AG09319 (cell line): ENCODE measurements at regions not wholly inside any gene's neighbourhood (a gene's known extent, or its start where the extent isn't known, plus 50 kb on each side); places are given as distances from the start of the nearest gene placed in this dataset.

ENCODE experiments used
- DNase-seq: peaks from one replicate; pipeline ENCODE4 v3.0.0-alpha.2; 2010; ENCODE audit warnings: low read depth; ENCODE audit errors: extremely low read depth
- TF ChIP-seq, protein P1 (sequence below): IDR thresholded peaks from 2 replicates; pipeline ENCODE4 v1.5.1; 2011; ENCODE audit warnings: low read depth, mild to moderate bottlenecking, inconsistent platforms, low read length, moderate library complexity

DNA sequence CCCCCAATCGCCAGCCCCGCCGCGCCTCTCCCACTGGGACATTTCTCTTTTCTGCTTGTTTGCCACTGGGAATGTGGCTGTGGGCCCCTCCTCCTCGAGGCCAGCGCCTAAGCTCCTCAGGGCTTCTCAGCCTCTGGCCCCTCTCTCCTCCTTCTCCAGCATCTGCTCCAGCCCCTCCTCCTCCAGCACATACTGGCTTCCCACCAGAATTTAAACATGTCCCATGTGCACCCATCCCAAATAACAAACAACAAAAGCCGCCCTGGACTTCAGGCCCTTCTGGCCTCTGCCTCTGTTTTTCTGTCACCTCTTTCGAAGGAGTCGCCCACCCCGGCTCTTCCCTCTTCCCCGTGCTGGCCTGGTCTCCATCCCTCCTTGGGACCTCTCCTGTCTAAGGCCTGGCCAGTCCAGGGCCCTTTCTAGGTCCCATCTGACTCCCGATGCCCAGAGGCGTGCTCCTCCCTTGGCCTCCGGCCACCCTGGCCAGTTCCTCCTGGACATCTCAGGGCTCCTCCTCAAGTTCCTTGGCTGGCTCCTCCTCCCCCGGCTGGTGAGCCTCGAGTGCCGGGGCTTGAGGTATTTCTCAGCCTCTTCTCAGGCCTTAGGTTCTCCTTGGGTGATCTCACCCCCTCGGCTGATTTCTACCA is 94.6 kb upstream of the SLC6A6 start:
- TF ChIP-seq, protein P1, sequence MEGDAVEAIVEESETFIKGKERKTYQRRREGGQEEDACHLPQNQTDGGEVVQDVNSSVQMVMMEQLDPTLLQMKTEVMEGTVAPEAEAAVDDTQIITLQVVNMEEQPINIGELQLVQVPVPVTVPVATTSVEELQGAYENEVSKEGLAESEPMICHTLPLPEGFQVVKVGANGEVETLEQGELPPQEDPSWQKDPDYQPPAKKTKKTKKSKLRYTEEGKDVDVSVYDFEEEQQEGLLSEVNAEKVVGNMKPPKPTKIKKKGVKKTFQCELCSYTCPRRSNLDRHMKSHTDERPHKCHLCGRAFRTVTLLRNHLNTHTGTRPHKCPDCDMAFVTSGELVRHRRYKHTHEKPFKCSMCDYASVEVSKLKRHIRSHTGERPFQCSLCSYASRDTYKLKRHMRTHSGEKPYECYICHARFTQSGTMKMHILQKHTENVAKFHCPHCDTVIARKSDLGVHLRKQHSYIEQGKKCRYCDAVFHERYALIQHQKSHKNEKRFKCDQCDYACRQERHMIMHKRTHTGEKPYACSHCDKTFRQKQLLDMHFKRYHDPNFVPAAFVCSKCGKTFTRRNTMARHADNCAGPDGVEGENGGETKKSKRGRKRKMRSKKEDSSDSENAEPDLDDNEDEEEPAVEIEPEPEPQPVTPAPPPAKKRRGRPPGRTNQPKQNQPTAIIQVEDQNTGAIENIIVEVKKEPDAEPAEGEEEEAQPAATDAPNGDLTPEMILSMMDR = no peak
- DNase-seq = no peak

DNA sequence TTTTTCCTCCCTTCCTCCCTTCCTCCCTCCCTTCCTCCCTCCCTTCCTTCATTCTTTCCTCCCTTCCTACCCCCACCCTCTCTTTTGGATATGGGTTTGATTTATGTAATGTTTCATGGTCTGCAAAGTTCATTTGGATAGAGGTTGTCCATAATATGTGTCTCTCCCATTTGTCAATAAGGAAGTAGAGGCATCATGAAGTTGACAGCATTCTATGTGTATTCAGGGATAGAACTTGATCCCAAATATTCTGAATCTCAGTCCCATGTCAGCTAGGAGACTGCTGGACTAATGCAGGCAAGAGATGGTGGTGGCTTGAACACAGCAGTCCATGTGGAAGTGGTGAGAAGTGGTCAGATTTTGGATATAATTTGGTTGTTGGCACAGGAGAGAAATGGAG is 90.7 kb upstream of the SLC6A6 start:
- TF ChIP-seq, protein P1 = no peak
- no peak for DNase-seq

DNA sequence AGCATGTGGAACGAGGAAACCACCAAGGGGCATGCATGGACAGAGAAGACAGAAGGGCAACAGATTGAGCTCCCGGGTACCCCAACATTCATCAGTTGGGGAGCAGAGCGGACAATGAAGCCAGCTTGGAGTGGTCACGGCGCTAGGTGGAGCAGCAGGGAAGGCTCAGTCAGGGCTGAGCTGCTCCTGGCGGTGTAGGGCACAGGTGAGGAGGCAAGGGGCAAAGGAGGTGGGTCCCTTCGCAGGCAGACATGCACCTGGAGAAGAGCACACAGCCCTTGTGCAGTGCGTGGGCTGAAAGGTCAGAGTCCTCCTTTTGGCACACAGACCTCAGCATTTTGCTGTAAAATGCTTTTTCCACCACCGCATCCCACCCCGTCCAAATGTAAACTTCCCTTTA is 90.0 kb upstream of the SLC6A6 start:
- TF ChIP-seq, protein P1 = no peak
- DNase-seq = no peak

DNA sequence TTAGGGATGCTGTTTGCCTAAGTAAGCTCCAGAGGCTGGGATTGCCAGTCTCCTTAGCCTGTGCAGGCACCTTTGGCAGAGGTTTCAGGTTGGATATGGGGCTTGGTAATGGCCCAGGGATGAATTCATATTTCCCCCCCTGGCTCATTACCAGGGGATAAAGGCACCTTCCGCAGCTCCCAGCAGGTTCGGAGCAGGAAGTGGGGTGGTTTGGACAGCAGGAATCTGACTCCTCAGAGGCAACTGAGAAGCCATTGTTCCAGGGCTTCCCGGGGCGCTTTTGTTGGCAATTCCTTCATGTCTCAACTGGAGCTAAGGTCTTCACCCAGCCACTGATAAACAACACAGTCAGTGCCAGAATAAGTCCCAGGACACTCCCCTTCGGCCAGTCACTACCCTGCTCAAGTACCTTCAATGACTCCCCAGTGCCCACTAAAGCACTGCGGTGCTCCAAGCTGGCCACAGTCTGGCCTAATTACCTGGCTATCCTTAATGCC is 85.3 kb upstream of the SLC6A6 start:
- no peak for DNase-seq
- TF ChIP-seq, protein P1 = no peak

DNA sequence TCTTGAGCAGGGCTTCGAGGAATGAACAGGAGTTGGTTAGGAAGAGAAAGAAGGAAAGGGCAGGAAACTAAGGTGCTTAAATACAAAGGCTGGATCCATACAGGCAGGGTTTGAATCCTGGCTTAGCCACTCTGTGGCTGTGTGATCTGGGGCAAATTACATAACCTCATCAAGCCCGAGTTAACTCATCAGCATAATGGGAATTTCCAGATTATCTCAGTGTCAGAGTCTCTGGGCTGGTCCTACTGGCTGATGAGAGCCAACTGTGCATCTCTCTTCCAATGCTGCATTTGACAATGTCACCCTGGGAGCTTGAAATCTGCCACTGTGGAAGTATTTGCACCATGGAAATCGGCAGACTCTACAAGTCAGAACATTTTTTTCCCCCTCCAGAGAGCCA is 83.8 kb upstream of the SLC6A6 start:
- no peak for DNase-seq
- TF ChIP-seq, protein P1 = no peak

DNA sequence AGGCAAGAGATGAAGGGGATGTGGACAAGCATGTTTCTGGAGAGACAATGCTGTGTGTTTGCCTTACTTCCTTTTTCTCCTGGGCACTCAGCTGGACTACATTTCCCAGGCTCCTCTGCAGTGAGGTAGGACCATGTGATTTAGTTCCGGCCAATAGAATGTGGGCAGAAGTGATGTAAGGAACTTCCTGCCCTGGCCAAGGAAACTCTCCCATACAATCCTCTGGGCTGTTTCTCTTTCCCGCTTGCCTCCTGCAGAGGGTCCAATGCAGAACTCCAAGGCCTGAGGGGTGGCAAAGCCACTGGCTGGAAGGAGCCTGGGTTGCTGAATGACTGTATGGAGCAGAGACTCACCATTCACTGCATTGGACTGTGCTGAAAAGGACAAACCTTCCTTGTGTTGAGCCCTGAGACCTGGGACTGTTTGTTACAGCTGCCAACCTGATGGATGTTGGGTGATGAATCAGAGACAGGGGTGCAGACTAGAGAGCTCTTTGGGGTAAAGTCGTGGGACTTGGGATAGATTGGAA is 82.7 kb upstream of the SLC6A6 start:
- peak; percentile 4 for DNase-seq
- TF ChIP-seq, protein P1 = no peak

DNA sequence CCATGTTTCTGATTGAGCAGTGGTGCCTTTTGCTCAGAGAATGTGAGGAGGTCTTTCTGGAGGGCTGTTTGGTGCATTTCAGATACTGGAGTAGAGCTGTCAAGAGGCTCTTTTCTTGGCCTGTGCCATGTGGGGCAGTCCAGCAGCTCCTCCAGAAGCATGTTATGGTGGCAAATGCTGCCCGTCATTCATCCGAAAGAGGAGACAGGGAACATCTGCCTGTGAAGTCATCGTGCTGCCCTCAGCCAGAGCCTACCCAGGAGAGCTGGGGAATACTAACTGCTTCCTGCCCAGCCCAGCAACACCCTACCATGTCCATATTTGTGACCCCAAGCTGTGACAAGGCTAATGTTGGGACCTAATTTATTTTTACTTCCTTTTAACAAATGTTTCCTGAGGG is 82.2 kb upstream of the SLC6A6 start:
- TF ChIP-seq, protein P1 = no peak
- DNase-seq = no peak
